Breast epithelium (tissue), 3 donors: ENCODE measurements at regions not wholly inside any gene's neighbourhood (a gene's known extent, or its start where the extent isn't known, plus 50 kb on each side); places are given as distances from the start of the nearest gene placed in this dataset.
"Not testable (repeated sequence)": the region's sequence is repeated elsewhere in the genome, so short reads cannot be mapped to it uniquely, and the experiment has no call there.

Experiments used
- POLR2A ChIP-seq: fragments of 450-650 bp; IDR thresholded peaks from one replicate; pipeline ENCODE4 v1.6.1; 2016; ENCODE audit warnings: antibody characterized with exemption, mild to moderate bottlenecking, moderate library complexity
- TF ChIP-seq, protein P1 (sequence below), 3 donors: fragments of 450-650 bp; IDR thresholded peaks; one replicate each; pipeline ENCODE4 v1.5.1; 2016 to 2017; ENCODE audit warnings: antibody characterized with exemption in 3 of 3, mild to moderate bottlenecking in 3 of 3, moderate library complexity in 3 of 3

DNA sequence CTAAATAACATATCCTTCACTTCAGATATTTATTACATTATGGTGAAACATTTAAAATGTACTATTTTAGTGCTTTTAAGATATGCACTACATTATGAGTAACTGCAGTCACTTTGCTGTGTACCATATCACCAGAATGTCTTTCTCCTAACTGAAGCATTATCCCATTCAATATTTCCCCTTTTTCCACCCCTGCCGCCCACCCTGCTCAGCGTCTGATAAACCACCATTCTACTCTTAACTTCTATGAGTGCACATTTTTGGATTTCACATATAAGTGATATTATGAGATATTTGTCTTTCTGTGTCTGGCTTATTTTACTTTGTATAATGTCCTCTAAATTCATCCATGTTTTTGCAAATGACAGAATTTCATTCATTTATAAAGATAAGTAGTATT, 126.4 kb downstream of the CCDC74A start:
- TF ChIP-seq, protein P1, sequence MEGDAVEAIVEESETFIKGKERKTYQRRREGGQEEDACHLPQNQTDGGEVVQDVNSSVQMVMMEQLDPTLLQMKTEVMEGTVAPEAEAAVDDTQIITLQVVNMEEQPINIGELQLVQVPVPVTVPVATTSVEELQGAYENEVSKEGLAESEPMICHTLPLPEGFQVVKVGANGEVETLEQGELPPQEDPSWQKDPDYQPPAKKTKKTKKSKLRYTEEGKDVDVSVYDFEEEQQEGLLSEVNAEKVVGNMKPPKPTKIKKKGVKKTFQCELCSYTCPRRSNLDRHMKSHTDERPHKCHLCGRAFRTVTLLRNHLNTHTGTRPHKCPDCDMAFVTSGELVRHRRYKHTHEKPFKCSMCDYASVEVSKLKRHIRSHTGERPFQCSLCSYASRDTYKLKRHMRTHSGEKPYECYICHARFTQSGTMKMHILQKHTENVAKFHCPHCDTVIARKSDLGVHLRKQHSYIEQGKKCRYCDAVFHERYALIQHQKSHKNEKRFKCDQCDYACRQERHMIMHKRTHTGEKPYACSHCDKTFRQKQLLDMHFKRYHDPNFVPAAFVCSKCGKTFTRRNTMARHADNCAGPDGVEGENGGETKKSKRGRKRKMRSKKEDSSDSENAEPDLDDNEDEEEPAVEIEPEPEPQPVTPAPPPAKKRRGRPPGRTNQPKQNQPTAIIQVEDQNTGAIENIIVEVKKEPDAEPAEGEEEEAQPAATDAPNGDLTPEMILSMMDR (IDR thresholded peaks at IDR 0.05) = not testable (repeated sequence)
- TF ChIP-seq POLR2A = not testable (repeated sequence)
